AG09319 (cell line): ENCODE measurements at regions not wholly inside any gene's neighbourhood (a gene's known extent, or its start where the extent isn't known, plus 50 kb on each side); places are given as distances from the start of the nearest gene placed in this dataset.

Source experiments
- DNase-seq: peaks from one replicate; pipeline ENCODE4 v3.0.0-alpha.2; 2010; ENCODE audit warnings: low read depth; ENCODE audit errors: extremely low read depth
- CTCF ChIP-seq: IDR thresholded peaks from 2 replicates; pipeline ENCODE4 v1.5.1; 2011; ENCODE audit warnings: low read depth, mild to moderate bottlenecking, inconsistent platforms, low read length, moderate library complexity

DNA sequence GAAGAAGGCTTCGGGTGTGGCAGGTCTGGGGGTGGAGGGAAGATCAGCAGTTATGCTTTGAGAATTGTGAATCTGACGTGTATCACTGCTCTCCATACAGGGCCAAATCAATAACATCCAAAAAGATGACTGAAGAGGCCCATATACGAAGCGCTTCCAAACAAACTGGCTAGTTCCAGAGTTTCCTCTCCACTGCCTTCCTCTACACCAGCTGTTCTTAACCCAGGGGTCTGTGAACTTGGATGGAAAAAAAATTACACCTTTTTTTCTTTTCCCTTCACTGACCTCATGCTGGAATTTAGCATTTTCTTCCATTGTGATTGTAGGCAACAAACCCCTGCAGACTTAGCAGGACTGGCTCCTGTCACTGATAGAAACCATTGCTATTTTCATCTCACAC is 77.1 kb upstream of the NBL1 start:
- DNase-seq, result no peak

DNA sequence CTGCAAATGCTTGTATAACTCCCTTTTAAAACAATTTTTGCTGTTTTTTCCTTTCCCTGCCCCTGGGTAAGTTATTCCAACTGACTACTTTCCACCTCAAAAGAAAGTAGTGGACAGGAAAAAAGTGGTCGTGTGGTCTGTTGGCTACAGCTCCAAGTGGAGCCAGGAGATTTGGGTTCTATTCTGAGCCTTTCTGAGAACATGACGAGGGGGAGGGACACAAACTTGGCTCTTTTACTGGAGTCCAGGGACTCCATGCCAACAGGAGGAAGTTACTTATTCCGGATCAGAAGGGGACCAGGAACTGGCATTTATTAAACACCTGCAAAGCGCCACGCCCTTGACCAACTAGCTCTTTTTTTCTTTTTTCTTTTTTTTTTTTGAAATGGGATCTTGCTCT is 79.0 kb upstream of the CAPZB start:
- DNase-seq, result no peak
- TF ChIP-seq CTCF, result no peak

More for the DNA sequence above, 77.1 kb upstream of the NBL1 start:
- no peak for TF ChIP-seq CTCF

DNA sequence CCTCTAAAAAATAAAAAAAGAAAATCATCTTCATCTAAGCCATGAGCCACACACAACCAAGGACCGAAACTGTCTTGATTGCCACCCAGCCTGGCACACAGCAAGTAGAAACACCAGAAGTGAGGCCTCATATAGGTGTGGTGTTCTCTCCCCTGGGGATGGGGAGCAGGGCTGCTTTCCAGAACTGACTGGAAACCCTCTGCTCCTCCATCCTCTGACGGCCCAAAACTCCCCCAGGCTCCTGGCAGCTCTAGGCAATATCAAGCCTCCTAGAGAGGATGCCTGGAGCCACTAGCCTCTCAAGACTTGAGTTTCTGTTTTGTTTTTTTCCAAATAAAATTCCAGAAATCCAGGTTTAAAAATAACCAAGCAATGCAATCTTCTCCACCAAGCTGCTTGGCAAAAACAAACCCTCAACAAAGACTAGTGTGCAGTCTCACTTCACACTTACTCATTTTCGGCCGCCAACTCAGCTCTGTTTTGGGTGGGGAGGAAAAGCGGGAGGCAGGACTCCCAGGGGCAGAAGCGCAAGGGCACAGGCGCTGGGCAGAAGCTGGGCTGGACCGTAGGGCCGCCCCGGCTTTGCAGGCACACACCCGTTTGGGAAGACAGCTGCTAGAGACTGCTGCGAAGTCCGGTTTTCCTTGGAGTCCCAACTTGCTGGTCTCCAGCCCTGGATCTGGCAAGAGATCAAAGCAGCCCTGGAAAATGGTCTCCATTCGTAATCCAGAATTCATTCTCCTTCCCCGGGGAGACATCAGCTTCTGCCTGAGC is 78.2 kb upstream of the CAPZB start:
- no peak for DNase-seq
- TF ChIP-seq CTCF, result no peak

GRCh38 chr1:19562847-19563246 is 77.5 kb upstream of the CAPZB start:
- no peak for TF ChIP-seq CTCF
- DNase-seq, result no peak

DNA sequence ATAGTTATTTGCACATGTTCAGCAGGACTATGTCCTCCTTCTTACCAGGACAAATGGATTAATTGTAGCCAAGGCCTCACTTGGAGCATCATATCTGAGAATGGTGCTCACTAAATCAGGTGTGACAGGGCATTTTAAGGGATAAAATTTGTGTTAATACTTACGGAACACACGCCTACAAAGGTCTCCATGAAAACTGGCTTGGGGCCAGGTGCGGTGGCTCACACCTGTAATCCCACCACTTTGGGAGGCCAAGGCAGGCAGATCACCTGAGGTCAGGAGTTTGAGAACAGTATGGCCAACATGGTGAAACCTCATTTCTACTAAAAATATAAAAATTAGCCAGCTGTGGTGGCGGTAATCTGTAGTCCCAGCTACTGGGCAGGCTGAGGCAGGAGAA is 75.1 kb upstream of the CAPZB start:
- TF ChIP-seq CTCF, result no peak

GRCh38 chr1:19559641-19560040 is 74.3 kb upstream of the CAPZB start:
- DNase-seq, result no peak
- TF ChIP-seq CTCF, result no peak

More for the DNA sequence above, 75.1 kb upstream of the CAPZB start:
- no peak for DNase-seq

DNA sequence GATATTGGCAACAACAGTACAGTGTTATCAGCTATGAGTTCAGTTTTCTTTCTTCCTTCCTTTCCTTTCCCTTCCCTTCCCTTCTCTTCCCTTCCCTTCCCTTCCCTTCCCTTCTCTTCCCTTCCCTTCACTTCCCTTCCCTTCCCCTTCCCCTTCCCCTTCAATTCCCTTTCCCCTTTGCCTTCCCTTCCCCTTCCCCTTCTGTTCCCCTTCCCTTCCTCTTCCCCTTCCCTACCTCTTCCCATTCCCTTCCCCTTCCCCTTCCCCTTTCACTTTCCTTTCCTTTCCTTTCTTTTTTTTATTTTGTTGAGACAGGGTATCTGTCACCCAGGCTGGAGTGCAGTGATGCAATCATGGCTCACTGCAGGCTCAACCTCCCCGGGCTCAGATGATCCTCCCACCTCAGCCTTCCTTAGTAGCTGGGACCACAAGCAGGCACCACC is 72.3 kb upstream of the CAPZB start:
- no peak for TF ChIP-seq CTCF
- no peak for DNase-seq
